GM12878 (cell line): ENCODE measurements at regions not wholly inside any gene's neighbourhood (a gene's known extent, or its start where the extent isn't known, plus 50 kb on each side); places are given as distances from the start of the nearest gene placed in this dataset.

Experiments
- ATAC-seq: fragments of 200-7000 bp; cut with Tn5 transposase; 3 replicates; pipeline ENCODE4 v1.9.1; 2020; ENCODE audit warnings: mild to moderate bottlenecking, moderate library complexity
- BruUV-seq: library from RNA; stranded (reverse); fragments of 400-500 nt; replicated peaks from 2 replicates; lab custom pipeline; 2021; lab: Mats Ljungman, UMichigan
- CTCF ChIA-PET: fragments of 300-600 bp; sonication (Branson Sonifier 250); formaldehyde crosslinking; extraction: SDS; loops from one replicate; lab custom pipeline; 2021; ENCODE audit warnings: inconsistent platforms; lab: Yijun Ruan, JAX
- POLR2A ChIA-PET: fragments of 350-600 bp; formaldehyde crosslinking; extraction: SDS; loops from one replicate; lab custom pipeline; 2021; ENCODE audit warnings: inconsistent platforms; lab: Charles Lee
- RAD21 ChIA-PET: fragments of 300-600 bp; sonication (Branson Sonifier 250); formaldehyde crosslinking; loops from one replicate; lab custom pipeline; 2023; ENCODE audit warnings: antibody characterized with exemption; ENCODE audit not compliant: unreplicated experiment; lab: Charles Lee
- SMC1A ChIA-PET: fragments of 300-600 bp; sonication (Branson Sonifier 250); formaldehyde crosslinking; loops from one replicate; lab custom pipeline; 2023; ENCODE audit not compliant: unreplicated experiment, uncharacterized antibody; lab: Charles Lee
- DNase-seq: peaks from one replicate; pipeline ENCODE4 v3.0.0-alpha.2; 2011; ENCODE audit warnings: low read depth, low spot score
- FAIRE-seq: peaks from 3 replicates; lab custom pipeline; 2011; peaks lifted over from hg19 to GRCh38; lab: Jason Lieb, UNC
- H2AFZ ChIP-seq: 2 replicates; pipeline ENCODE4 v1.6.0; 2011; ENCODE audit warnings: low read depth, low read length, control low read depth; ENCODE audit not compliant: control insufficient read depth
- H3K27ac ChIP-seq: 2 replicates; pipeline ENCODE4 v1.5.1; 2011; ENCODE audit warnings: control low read depth; ENCODE audit not compliant: control insufficient read depth, insufficient read depth
- H3K27me3 ChIP-seq, 2 experiments: replicated peaks in 1 of 2; 2 replicates each; pipeline versions ENCODE4 v1.6.0 to v1.6.1; 2011; ENCODE audit warnings: low read length in 1 of 2; ENCODE audit not compliant: control insufficient read depth in 2 of 2, insufficient read depth in 2 of 2
- H3K36me3 ChIP-seq, 2 experiments: 2 replicates each; pipeline ENCODE4 v1.5.1; 2011; ENCODE audit warnings: low read length in 1 of 2; ENCODE audit not compliant: control insufficient read depth in 2 of 2, insufficient read depth in 2 of 2
- H3K4me1 ChIP-seq: 2 replicates; pipeline ENCODE4 v1.6.1; 2011; ENCODE audit warnings: mild to moderate bottlenecking, low read length, moderate library complexity, mixed read lengths; ENCODE audit not compliant: control insufficient read depth, insufficient read depth
- H3K4me2 ChIP-seq: 2 replicates; pipeline ENCODE4 v1.6.0; 2011; ENCODE audit warnings: control low read depth; ENCODE audit not compliant: control insufficient read depth, insufficient read depth
- H3K4me3 ChIP-seq: fragments of 200-600 bp; sonication (generic); 2 replicates; pipeline ENCODE4 v1.5.1; 2016
- H3K79me2 ChIP-seq: 2 replicates; pipeline ENCODE4 v1.6.0; 2011; ENCODE audit warnings: low read length; ENCODE audit not compliant: control insufficient read depth, insufficient read depth
- H3K9ac ChIP-seq: 2 replicates; pipeline ENCODE4 v1.8.0; 2011; ENCODE audit warnings: low read length, control low read depth, mixed read lengths; ENCODE audit not compliant: control insufficient read depth, insufficient read depth
- H3K9me3 ChIP-seq: replicated peaks from 3 replicates; pipeline ENCODE4 v1.5.1; 2011; ENCODE audit warnings: mild to moderate bottlenecking, low read length; ENCODE audit not compliant: control insufficient read depth, insufficient read depth
- H4K20me1 ChIP-seq: 2 replicates; pipeline ENCODE4 v1.6.0; 2011; ENCODE audit not compliant: control insufficient read depth, insufficient read depth
- ASH2L ChIP-seq: fragments of 300-600, 200-600 bp; sonication (generic); IDR thresholded peaks from 2 replicates; pipeline ENCODE4 v1.6.1; 2017; ENCODE audit warnings: low read depth, mild to moderate bottlenecking, borderline replicate concordance
- GATAD2B ChIP-seq: fragments of 450-650 bp; conservative IDR thresholded peaks from 2 replicates; pipeline ENCODE4 v1.6.1; 2017; ENCODE audit warnings: low read depth, mild to moderate bottlenecking, moderate library complexity
- MTA3 ChIP-seq: IDR thresholded peaks from 2 replicates; pipeline ENCODE4 v1.6.1; 2012; ENCODE audit warnings: low read length, inconsistent platforms, borderline replicate concordance
- SUZ12 ChIP-seq: fragments of 200-600 bp; sonication (generic); IDR thresholded peaks from one replicate; pipeline ENCODE4 v1.6.1; 2018; ENCODE audit warnings: antibody characterized with exemption, mild to moderate bottlenecking; ENCODE audit not compliant: unreplicated experiment
- WGBS: methylation state at CpG from one replicate; pipeline ENCODE4 v1.1.6; 2016; ENCODE audit warnings: low lambda C conversion rate; ENCODE audit not compliant: insufficient replicate concordance, insufficient coverage; ENCODE audit errors: missing lambda C conversion rate; 5-methylcytosine and 5-hydroxymethylcytosine counted together
- in situ Hi-C: fragments of 300-500 bp; cut with MboI; formaldehyde crosslinking; loops from 9 replicates; pipeline ENCODE4 v1.14.3; 2018; ENCODE audit warnings: mixed read lengths
- intact Hi-C: fragments of 100-400 bp; cut with micrococcal nuclease; formaldehyde crosslinking; loops from one replicate; pipeline ENCODE4 v1.14.2; 2022; ENCODE audit not compliant: unreplicated experiment
- TF ChIP-seq, protein P1 (sequence below): fragments of 450-650 bp; formaldehyde crosslinking; IDR thresholded peaks from 2 replicates; pipeline ENCODE4 v1.4.0; 2020; ENCODE audit warnings: mild to moderate bottlenecking, moderate library complexity

DNA sequence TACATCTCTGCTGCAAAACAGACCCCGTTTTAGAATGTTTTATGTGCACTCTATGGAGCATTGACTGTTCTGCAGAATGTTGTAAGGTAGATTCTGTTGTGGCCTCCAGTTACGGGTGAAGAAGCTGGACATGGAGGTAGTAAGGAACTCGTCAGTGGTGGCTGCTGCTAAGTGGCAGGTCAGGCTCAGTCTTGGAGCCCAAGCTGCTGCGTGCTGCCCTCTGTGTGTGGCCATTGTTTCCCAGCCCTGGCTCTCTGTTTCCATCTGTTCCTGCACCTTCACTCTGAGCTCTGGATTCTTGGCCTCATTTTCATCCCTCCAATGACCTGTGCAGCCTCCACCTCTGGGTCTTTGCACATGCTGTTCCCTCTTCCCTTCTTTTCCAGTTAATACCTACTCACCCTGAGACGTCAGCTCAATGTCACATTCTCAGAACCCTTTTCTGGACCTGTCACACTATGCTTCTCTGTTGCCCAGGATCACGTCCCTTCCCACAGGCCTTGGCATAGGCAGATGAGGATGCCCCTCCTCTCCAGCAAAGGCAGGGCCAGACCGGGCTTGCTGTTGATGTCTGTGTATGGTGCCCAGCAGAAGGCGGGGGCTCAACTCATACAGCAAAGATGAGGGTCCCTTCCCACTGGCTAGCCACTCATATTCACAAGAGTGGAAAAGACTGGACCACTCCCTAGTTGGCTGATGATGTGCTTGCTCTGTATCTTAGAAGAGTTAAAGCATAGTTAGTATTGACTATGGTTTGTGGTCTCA lies 97.6 kb downstream of the TENT4A start:
- H3K27ac ChIP-seq, result no peak overlapping the region
- DNase-seq, result no peak
- no peak overlapping the region for H3K4me3 ChIP-seq
- ChIA-PET CTCF (no interaction called here), SMC1A (no interaction called here), POLR2A (no interaction called here), RAD21 (no interaction called here)
- in situ Hi-C loops (no loop called here), intact Hi-C loops (no loop called here)
- H3K4me2 ChIP-seq, result no peak overlapping the region
- H3K4me1 ChIP-seq, result no peaks in the 10 kb centered on the region
- TF ChIP-seq MTA3 (no peak), SUZ12 (no peak), ASH2L (no peak), GATAD2B (no peak)
- TF ChIP-seq, protein P1, sequence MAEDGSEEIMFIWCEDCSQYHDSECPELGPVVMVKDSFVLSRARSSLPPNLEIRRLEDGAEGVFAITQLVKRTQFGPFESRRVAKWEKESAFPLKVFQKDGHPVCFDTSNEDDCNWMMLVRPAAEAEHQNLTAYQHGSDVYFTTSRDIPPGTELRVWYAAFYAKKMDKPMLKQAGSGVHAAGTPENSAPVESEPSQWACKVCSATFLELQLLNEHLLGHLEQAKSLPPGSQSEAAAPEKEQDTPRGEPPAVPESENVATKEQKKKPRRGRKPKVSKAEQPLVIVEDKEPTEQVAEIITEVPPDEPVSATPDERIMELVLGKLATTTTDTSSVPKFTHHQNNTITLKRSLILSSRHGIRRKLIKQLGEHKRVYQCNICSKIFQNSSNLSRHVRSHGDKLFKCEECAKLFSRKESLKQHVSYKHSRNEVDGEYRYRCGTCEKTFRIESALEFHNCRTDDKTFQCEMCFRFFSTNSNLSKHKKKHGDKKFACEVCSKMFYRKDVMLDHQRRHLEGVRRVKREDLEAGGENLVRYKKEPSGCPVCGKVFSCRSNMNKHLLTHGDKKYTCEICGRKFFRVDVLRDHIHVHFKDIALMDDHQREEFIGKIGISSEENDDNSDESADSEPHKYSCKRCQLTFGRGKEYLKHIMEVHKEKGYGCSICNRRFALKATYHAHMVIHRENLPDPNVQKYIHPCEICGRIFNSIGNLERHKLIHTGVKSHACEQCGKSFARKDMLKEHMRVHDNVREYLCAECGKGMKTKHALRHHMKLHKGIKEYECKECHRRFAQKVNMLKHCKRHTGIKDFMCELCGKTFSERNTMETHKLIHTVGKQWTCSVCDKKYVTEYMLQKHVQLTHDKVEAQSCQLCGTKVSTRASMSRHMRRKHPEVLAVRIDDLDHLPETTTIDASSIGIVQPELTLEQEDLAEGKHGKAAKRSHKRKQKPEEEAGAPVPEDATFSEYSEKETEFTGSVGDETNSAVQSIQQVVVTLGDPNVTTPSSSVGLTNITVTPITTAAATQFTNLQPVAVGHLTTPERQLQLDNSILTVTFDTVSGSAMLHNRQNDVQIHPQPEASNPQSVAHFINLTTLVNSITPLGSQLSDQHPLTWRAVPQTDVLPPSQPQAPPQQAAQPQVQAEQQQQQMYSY, result no peak
- H3K36me3 ChIP-seq, result no peaks in the 10 kb centered on the region
- H3K79me2 ChIP-seq, result no peaks in the 10 kb centered on the region
- WGBS, result 6% methylated on average over 8 of the region's 8 CpGs
- FAIRE-seq, result no peak
- H4K20me1 ChIP-seq, result no peaks in the 10 kb centered on the region
- no peak for ATAC-seq
- H3K9me3 ChIP-seq, result no peaks in the 10 kb centered on the region
- BruUV-seq, result no TSS peak
- no peak overlapping the region for H2AFZ ChIP-seq
- H3K27me3 ChIP-seq, result peaks cover 1 to 4% of the 10 kb centered on the region in 2 experiments; a peak in 1 of 4 replicates
- no peak overlapping the region for H3K9ac ChIP-seq
